GM18519 (cell line): ENCODE measurements at regions not wholly inside any gene's neighbourhood (a gene's known extent, or its start where the extent isn't known, plus 50 kb on each side); places are given as distances from the start of the nearest gene placed in this dataset.
A peak's percentile ranks its signal among the peaks of the same experiment; 100 is the strongest.

Experiments used
- ATAC-seq: cut with Tn5 transposase; IDR thresholded peaks from one replicate; pipeline ENCODE4 v1.9.1; 2021; ENCODE audit warnings: mild to moderate bottlenecking, moderate library complexity; ENCODE audit not compliant: unreplicated experiment, low FRiP score

DNA sequence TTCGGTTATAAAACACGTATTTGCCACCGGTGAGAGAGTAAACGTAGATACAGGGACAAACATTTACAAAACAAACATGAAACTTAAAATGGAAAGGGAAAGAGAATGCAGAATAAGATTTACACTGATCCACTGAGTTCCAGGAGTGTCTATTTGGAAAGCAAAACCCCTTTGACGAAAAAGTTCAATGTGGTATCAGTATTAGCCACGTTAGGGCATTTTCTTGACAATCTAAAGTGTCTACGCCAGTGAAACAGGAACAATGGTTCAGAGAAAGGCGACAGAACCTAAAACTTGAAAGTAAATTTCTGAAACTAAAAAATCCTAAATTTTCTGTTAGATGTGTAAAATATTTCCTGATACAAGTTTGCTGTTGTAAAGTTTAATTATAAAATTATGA lies 278.5 kb upstream of the TENM3 start:
- ATAC-seq: no peak

DNA sequence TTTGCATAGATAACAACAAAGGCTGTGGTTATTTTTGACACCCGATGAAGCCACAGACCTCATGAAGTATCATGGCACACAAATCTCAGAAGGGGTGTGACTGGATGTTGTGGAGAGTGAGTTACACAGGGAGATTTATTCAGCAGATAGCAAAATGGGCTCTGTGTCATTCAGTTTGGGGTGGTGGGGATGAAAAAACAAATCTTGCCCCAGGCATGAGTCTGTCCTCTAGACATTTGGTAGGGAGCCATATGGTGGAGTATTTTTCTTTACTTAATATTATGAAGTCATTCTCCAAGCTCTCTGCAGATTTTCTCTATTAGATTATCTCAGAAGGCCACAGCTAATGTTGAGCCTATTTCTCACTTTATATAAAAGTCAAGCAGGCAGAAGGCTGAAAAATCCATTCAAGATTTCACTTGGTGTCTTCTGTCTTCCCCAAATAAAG lies 277.1 kb upstream of the TENM3 start:
- no peak for ATAC-seq

DNA sequence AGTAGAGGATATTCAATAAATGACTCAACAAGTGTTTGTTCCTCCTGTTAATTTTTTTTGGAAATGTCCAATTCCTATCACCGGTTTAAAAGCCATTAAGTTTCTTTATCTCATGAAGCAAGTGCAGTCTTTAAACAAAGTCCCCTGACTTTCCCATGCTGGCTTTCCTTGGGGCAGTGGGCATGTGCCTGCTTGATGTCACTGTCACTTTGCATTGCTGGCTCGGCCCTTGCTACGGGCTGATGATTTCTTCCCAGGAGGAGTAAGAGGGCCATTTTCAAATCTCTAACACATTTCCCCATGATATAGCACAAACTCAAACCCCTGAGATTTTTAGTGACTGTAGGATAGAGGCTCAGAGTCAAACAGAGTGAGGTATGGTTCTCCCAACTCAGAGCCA lies 275.8 kb upstream of the TENM3 start:
- ATAC-seq: no peak

DNA sequence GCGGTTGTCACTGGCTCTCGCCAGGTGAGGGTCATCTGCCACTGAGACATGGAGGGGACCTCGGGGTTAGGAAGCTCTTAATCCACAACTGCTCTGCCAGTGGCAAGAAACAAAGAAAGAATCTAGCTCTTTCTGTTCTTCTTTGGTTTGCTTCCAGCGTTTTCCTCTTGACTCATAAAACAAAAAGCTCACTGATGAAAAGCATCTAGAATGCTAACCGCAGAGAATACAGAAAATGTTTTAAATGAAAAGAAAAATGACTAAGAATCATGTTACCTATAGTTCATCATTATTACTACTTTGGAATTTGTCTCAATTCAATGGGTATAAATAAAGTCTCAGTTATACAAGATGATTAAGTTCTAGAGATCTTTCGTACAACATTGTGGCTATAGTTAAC lies 274.8 kb upstream of the TENM3 start:
- no peak for ATAC-seq

DNA sequence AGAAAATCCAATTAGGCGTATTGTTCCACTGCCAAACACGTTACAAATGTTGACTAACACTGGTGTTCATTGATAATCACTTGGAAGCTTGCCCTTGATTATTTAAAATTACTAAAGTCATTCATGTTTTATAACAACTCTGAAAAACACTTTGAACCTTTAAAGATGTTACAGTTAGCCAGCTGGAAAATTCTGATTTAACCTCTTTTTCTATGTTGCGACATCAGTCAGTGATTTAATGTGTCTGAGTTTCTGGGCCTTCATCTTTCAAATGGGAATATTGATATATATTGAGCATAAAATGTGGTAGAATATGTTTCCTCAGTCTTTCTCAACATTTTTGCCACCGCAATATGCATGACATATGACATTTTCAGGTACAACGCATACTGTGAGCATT lies 274.1 kb upstream of the TENM3 start:
- no peak for ATAC-seq

DNA sequence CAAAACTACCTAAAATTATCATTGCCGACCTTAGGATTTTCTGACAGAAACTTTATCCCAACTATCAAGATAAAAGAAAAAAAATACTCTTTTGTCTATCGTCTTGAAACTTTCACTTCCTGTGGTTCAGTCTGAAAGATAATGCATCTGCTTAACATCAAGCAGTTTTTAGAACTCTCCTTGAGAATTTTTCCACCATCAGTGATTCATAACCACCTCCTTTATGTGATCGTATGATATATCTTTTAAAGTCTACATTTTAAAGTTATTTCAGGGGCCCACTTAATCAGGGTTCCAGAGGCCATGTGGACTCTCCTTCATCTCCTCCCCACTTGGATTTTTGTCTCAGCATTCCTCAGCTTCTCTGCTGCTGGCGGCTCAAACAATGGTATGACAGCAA lies 272.8 kb upstream of the TENM3 start:
- ATAC-seq: no peak

DNA sequence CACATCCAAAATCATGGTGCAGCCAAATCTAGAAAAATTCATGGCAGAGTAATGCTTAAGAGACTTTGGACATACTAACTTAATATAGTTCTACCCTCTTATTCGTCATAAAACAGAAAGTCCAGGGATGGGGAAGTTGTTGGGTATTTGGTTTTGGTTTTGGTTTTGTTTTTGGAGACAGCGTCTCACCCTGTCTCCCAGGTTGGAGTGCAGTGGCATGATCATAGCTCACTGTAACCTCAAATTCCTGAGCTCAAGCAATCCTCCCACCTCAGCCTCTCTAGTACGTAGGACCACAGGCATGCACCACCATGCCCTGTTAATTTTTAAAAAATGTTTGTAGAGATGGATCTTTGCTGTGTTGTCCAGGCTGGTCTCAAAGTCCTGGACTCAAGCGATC lies 271.8 kb upstream of the TENM3 start:
- ATAC-seq: peak; percentile 94

DNA sequence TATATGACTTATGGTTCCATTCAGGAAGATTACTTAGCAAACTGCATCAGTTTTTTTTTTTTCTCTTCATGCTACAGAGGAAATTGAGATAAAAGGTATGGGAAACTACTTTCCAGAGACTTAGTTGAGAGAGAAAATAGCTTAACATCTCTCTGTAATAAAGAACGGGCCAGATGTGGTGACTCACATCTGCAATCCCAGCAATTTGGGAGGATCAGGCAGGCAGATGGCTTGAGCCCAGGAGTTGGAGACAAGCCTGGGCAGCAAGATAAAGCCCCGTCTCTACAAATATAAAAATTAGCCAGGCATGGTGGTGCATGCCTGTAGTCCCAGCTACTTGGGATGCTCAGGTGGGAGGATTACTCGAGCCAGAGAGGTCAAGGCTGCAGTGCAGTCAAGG lies 271.2 kb upstream of the TENM3 start:
- ATAC-seq: no peak

DNA sequence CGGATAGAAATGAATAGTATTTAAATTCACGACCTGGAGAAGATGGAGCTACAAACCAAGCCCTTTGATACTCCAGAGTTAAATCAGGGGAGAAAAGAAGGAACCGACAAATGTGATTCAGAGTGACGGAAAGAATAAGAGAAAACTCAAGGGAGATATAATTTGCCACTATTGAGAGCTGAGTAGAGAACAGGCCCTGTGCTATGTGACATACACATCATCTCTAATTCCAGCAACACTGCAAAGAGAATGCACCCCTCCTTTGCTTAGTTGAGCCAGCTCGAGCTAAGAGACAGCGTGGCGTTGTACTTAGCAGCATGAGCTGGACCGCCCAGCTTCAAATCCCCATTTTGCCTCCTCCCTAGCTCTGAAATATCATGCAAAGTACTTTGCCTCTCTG lies 266.4 kb upstream of the TENM3 start:
- ATAC-seq: no peak

DNA sequence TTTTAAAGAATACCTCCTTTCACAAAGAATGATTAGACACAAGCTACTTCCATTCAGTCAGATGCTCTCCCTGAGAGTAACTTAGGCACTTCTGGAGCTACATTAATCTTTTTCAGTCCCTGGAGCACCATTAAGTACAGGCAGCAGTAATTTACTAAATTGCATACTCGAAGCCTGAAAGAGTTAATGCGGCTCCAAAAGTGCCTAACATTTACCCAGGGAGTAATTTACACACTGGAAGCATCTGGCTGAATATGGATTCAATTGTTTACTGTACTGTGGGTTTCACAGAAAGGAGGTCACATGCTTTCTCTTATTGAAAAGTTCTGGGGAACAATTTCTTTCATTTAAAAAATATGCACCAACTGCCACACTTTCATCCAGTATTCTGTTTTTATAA lies 260.8 kb upstream of the TENM3 start:
- ATAC-seq: no peak

DNA sequence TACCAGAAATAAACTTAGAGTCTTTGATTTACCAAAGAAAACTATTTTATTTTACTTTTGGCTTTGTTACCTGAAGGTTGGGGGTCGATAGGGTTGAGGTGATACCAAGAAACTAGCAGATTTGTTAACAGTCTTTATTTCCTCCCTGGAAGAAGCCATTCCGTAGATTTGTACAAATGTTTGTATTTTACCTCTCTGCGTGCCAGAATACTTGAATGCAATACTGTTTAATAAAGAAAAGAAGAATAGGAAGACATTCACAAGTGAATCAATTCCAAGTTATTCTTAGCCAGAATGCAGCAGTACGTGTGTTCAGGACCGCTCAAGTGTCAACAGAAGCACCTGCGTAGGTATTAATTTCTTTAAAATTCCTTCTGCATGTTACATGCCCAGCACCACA lies 260.3 kb upstream of the TENM3 start:
- ATAC-seq: no peak

DNA sequence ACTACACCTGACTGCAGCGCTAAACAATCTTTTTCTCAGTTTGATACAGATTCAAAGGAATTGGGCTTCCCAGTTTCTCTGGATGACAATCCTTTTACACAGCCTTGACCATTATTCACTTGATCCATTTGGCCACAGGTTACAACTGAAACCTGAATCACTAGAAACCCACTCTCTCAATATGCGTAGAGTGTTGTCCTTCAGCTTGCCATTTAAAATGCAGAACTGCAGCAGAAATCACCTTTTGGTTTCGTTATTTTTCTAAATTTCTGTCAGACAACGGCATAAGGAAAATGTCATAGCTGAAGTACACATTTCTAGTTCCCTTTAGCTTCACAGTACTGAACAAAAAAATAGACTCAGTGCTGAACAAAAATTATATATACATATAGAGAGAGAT lies 255.8 kb upstream of the TENM3 start:
- ATAC-seq: no peak

DNA sequence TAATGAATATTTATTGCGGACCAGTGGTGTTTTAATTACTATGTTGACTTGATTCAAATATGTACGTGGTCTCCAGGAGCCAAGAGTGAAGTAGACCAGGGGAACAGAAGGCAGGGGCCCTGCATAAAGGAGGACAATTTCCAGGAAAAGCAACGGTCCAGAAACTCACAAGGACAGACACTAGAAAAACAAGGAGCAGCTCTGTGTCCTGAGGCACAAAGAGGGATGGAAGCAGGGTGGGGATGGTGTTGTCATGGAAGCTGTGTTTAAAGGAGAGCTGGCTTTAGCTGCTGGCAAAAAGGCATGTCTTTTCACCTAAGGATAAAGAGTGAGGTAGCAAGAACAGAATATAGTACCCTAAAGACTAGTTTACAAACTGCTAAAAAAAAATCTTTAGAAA lies 254.1 kb upstream of the TENM3 start:
- ATAC-seq: no peak

DNA sequence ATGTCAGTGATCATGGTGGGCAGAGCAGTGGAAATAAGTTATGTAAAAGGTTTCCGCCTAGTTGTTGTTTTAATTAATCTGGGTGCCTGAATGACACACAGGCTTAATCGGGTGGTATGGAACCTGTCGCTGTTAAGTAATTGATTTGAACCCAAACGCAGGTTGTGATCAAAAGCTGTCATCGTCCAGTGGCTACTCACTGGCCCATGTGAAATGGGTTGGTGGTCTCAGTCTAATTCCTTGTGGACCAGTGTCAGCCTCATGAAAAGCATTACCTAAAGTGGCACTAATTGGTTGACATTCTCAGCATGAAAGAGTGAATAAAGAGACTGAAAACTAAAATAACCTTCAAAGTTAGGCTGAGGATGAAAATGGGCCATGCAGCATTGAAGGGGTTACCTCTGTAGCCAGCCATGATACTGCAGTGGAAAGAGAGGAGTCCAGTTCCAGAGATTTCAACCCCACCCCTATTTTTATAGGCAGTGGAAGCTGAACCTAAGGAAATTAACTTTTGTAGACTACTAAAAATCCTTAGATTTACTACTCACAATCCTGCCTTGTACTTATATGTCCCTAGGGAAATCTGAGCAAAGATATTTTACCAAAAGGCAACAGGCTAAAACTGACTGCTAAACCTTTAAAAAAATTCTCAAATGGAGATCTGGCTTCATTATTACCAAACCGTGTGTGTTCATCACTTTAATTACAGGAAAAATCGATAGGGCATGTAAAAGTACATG lies 251.7 kb upstream of the TENM3 start:
- no peak for ATAC-seq

DNA sequence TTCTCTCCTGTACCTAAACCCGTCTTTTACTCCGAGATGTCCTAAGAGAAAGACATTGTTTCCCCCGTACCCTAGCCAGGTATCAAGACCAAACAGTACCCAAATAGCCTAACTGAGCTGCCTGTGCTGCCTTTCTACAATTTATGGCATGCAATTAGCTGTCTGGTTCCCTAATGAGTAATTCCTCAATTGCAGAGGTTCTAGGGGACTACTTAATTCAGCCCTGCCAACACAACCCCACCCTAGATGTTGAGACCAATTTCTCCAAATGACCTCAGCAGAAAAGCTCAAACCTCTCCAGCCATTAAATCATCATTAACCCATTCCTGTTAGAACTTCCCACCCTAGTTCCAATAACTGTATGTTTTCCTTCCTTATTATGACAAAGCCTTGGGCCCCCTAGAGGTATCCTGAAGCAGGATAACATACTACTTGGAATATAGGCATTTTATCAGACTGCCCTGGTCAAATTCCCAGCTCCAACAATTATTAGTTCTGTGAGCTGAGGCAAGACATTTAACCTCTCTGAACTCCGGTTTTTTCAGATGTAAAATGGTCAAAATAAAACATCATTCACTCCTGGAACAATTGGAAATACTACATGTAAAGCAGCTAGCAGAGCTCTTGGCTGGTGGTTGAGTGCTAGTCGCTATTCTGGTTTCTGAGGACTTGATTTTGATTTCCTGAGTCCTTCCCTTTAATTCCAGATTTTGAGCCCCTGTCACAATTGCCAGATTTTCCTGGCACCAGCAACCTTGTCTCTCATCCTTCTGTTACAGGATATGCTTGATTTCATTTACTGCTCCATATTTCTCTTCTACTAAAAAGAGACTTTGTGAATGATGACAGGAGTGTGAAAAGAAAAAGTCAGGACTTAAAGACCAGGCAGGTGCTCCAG lies 244.6 kb upstream of the TENM3 start:
- no peak for ATAC-seq

DNA sequence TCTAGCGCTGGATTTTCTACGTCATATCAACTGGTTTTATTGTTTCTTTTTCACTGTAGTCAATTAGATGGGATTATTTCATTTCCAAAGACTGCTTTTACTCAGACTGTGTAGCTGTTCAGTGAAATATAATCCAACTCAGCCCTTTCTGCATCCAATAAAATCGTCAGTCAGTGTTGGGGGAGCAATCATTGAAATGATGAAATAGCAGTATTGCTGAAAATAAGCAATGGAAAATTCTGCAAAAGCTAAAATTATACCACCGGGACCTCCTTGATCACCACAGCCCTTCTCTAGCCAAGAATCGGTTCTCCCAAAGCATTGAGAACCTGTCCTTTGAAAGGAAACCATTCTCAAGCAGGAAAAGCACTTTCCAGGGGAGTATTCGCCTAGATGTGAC lies 243.1 kb upstream of the TENM3 start:
- ATAC-seq: no peak

DNA sequence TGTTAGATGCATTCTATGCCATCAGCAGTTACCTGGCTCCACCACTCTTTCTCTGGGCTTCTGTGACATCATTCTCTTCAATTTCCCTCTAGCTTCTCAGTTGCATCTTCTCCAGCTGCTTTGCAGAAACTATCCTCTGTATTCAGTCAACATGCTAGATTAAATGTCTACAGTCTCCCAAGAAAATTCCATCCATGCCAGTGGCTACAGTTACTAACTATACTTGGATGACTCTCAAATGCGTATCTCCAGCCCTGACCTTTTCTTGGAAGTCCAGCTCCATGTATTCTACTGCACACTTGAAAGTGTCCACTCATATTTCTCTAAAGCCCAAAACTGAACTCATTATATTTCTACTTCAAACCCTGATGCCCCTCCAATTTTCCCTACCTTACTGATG lies 232.3 kb upstream of the TENM3 start:
- ATAC-seq: no peak

DNA sequence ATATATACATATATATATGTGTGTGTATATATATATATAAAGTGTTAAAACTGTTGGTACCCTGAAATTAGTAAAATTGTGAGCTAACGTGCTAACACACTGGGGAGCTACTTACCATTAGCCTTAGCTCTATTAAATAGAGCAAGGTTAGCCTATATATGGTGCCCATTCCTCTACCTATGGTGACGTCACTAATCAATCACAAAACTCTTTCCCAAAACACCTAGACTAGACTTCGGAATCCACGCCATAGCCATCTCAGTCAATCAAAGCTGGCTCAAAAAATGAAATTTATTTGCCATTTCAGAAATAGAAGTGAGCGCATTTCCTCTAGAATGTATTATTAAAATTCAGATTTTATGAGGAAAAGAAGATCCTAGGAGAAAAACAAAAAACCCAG lies 229.0 kb upstream of the TENM3 start:
- ATAC-seq: no peak

DNA sequence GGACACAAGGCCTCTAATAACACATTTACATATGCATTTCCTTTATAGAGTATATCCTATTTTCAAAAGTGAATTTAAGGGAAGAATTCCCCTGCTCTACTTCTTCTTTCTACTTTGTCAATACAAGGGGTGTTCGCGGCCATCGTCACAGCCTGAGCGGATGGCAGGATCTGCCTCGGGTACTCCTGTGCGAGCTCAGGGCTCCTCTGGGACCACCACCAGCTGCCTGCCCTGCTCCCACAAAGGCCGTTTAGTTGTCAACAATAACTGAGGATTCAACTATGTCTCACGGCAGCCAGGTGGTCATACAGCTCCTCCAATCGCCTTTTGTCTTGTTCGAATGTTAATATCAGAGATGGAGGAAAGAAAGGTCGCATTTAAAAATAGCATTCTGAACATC lies 228.2 kb upstream of the TENM3 start:
- no peak for ATAC-seq

DNA sequence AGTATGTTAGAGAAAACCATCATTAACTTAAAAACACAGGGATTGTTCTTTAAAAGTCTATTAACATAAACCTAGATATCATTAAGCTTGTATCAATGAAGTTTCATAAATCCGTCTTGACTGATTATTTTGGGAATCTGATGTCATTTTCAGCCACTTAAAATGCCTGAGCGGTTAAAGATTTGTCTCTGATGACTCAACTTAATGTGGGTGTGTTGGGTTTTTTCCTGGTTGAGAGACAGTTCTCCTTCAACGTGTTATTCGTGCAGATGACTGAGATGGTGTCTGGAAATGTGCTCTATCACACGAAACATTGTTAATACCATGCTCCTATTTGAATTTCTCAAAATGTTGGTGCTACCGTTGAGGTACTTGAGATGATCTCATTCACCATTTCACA lies 227.3 kb upstream of the TENM3 start:
- ATAC-seq: no peak

DNA sequence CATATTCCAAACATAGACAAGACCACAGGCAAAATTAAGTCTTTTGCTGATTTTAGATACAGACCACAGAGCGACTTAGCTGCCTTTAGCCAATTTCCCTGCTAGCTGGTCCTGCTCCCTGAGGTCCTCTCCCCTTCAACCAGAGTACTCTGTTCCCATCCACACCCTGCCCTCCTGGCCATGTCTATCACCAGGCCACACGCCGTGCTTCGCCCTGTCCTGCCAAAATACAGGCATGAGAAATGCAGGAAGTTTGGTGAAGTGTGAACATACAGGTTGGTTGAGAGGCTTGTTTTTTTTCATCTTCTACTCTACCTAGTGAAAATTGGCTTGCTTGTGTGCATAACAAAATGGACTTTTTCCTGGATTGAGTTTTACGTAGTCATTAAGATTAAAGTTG lies 226.2 kb upstream of the TENM3 start:
- ATAC-seq: no peak

DNA sequence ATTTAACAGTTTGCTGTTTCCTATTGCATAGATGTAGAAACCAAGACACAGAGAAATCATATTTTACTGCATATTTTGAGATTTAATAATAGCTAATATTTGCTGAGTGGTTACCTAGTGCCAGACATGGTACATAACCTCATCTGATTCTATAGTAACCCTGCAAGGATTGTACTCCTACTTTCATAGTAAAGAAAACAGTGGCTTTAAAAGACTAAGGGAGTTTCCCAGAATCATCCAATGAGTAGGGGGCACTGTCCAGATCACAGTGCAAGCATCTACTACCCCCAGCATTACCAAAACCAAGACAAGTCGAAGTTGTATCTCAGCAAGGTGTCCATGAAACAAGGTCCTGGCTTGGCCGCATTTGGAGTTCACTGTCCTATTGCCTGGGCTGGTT lies 224.5 kb upstream of the TENM3 start:
- ATAC-seq: peak; percentile 39
